ENCODE measurements at regions not wholly inside any gene's neighbourhood (a gene's known extent, or its start where the extent isn't known, plus 50 kb on each side); places are given as distances from the start of the nearest gene placed in this dataset.

GRCh38 chr3:28718074-28718849 is 369.6 kb upstream of the AZI2 start:
- Mint-ChIP-seq H3K27ac (no peak overlapping the region), H3K27me3 (no peaks in the 10 kb centered on the region), H3K36me3 (ENCODE audit: low read depth) (no peaks in the 10 kb centered on the region), H3K4me3 (no peak overlapping the region), H3K4me1 (no peaks in the 10 kb centered on the region), H3K9me3 (no peaks in the 10 kb centered on the region)
- ChIA-PET CTCF (no interaction called here), POLR2A (no interaction called here)
- no peak for DNase-seq

- DNase-seq: no peak
- no peaks in the 10 kb centered on the region for H3K27me3 Mint-ChIP-seq
- no peaks in the 10 kb centered on the region for H3K36me3 Mint-ChIP-seq (ENCODE audit: low read depth)
- POLR2A ChIA-PET: no interaction called here
- no peaks in the 10 kb centered on the region for H3K4me1 Mint-ChIP-seq
- no peak overlapping the region for H3K4me3 Mint-ChIP-seq
- H3K9me3 Mint-ChIP-seq: no peaks in the 10 kb centered on the region
- CTCF ChIA-PET: interaction anchor here (1.0 kb wide), 1 partner anchor 59 kb away, joined by 3 read pairs; no protein-coding TSS in a partner anchor
- no peak overlapping the region for H3K27ac Mint-ChIP-seq
Observed at GRCh38 chr3:28726840-28727239, 378.2 kb upstream of the AZI2 start.

GRCh38 chr3:28727307-28727706 is 378.7 kb upstream of the AZI2 start:
- ChIA-PET CTCF (interaction anchor here (1.0 kb wide), 1 partner anchor 59 kb away, joined by 3 read pairs; no protein-coding TSS in a partner anchor), POLR2A (no interaction called here)
- Mint-ChIP-seq H3K4me3 (no peak overlapping the region), H3K27me3 (no peaks in the 10 kb centered on the region), H3K27ac (no peak overlapping the region), H3K36me3 (ENCODE audit: low read depth) (no peaks in the 10 kb centered on the region), H3K9me3 (no peaks in the 10 kb centered on the region), H3K4me1 (no peaks in the 10 kb centered on the region)
- no peak for DNase-seq

GRCh38 chr3:28738425-28738824 is 389.8 kb upstream of the AZI2 start:
- Mint-ChIP-seq H3K4me3 (no peak overlapping the region), H3K27ac (no peak overlapping the region), H3K4me1 (no peaks in the 10 kb centered on the region), H3K27me3 (no peaks in the 10 kb centered on the region), H3K9me3 (peaks cover 11% of the 10 kb centered on the region), H3K36me3 (ENCODE audit: low read depth) (no peaks in the 10 kb centered on the region)
- CTCF ChIA-PET: no interaction called here
- no peak for DNase-seq
- POLR2A ChIA-PET: no interaction called here

GRCh38 chr3:28739647-28740046 is 391.0 kb upstream of the AZI2 start:
- ChIA-PET POLR2A (no interaction called here), CTCF (no interaction called here)
- no peak overlapping the region for H3K27ac Mint-ChIP-seq
- no peak for DNase-seq
- no peaks in the 10 kb centered on the region for H3K4me1 Mint-ChIP-seq
- H3K4me3 Mint-ChIP-seq: no peak overlapping the region
- no peaks in the 10 kb centered on the region for H3K27me3 Mint-ChIP-seq
- H3K36me3 Mint-ChIP-seq (ENCODE audit: low read depth): no peaks in the 10 kb centered on the region
- peaks cover 6% of the 10 kb centered on the region for H3K9me3 Mint-ChIP-seq

- H3K4me3 Mint-ChIP-seq: no peak overlapping the region
- no peak for DNase-seq
- no peaks in the 10 kb centered on the region for H3K4me1 Mint-ChIP-seq
- no peaks in the 10 kb centered on the region for H3K27me3 Mint-ChIP-seq
- CTCF ChIA-PET: no interaction called here
- H3K36me3 Mint-ChIP-seq (ENCODE audit: low read depth): no peaks in the 10 kb centered on the region
- no peak overlapping the region for H3K27ac Mint-ChIP-seq
- POLR2A ChIA-PET: no interaction called here
- H3K9me3 Mint-ChIP-seq: no peaks in the 10 kb centered on the region
Observed at GRCh38 chr3:28743271-28743670, 394.6 kb upstream of the AZI2 start.

- Mint-ChIP-seq H3K4me1 (no peaks in the 10 kb centered on the region), H3K4me3 (no peak overlapping the region)
- POLR2A ChIA-PET: no interaction called here
Observed at GRCh38 chr3:28743831-28744230, 395.2 kb upstream of the AZI2 start.

GRCh38 chr3:28745436-28745835 is 396.8 kb upstream of the AZI2 start:
- H3K4me3 Mint-ChIP-seq: no peak overlapping the region
- H3K9me3 Mint-ChIP-seq: no peaks in the 10 kb centered on the region
- DNase-seq: no peak
- no peaks in the 10 kb centered on the region for H3K36me3 Mint-ChIP-seq (ENCODE audit: low read depth)
- ChIA-PET CTCF (no interaction called here), POLR2A (no interaction called here)
- no peak overlapping the region for H3K27ac Mint-ChIP-seq
- no peaks in the 10 kb centered on the region for H3K4me1 Mint-ChIP-seq
- H3K27me3 Mint-ChIP-seq: no peaks in the 10 kb centered on the region

More at GRCh38 chr3:28743831-28744230, 395.2 kb upstream of the AZI2 start:
- Mint-ChIP-seq H3K36me3 (ENCODE audit: low read depth) (no peaks in the 10 kb centered on the region), H3K27ac (no peak overlapping the region), H3K27me3 (no peaks in the 10 kb centered on the region), H3K9me3 (no peaks in the 10 kb centered on the region)
- no peak for DNase-seq
- CTCF ChIA-PET: no interaction called here

GRCh38 chr3:28745916-28746617 is 397.4 kb upstream of the AZI2 start:
- POLR2A ChIA-PET: no interaction called here
- no peak for DNase-seq
- no peak overlapping the region for H3K4me3 Mint-ChIP-seq
- H3K27me3 Mint-ChIP-seq: no peaks in the 10 kb centered on the region
- no peaks in the 10 kb centered on the region for H3K36me3 Mint-ChIP-seq (ENCODE audit: low read depth)
- CTCF ChIA-PET: no interaction called here
- no peak overlapping the region for H3K27ac Mint-ChIP-seq
- no peaks in the 10 kb centered on the region for H3K4me1 Mint-ChIP-seq
- peaks cover 3% of the 10 kb centered on the region for H3K9me3 Mint-ChIP-seq

GRCh38 chr3:28746990-28747389 is 398.4 kb upstream of the AZI2 start:
- DNase-seq: no peak
- H3K36me3 Mint-ChIP-seq (ENCODE audit: low read depth): no peaks in the 10 kb centered on the region
- ChIA-PET POLR2A (no interaction called here), CTCF (no interaction called here)
- no peak overlapping the region for H3K4me3 Mint-ChIP-seq
- peaks cover 9% of the 10 kb centered on the region for H3K9me3 Mint-ChIP-seq
- H3K4me1 Mint-ChIP-seq: no peaks in the 10 kb centered on the region
- no peak overlapping the region for H3K27ac Mint-ChIP-seq
- no peaks in the 10 kb centered on the region for H3K27me3 Mint-ChIP-seq

- ChIA-PET POLR2A (no interaction called here), CTCF (no interaction called here)
- H3K9me3 Mint-ChIP-seq: peaks cover 12% of the 10 kb centered on the region
- no peak overlapping the region for H3K27ac Mint-ChIP-seq
- no peaks in the 10 kb centered on the region for H3K27me3 Mint-ChIP-seq
- no peaks in the 10 kb centered on the region for H3K4me1 Mint-ChIP-seq
- no peak for DNase-seq
- no peaks in the 10 kb centered on the region for H3K36me3 Mint-ChIP-seq (ENCODE audit: low read depth)
- H3K4me3 Mint-ChIP-seq: no peak overlapping the region
Observed at GRCh38 chr3:28751864-28752263, 403.2 kb upstream of the AZI2 start.

GRCh38 chr3:28752290-28752689 is 403.7 kb upstream of the AZI2 start:
- H3K4me1 Mint-ChIP-seq: no peaks in the 10 kb centered on the region
- no peaks in the 10 kb centered on the region for H3K27me3 Mint-ChIP-seq
- CTCF ChIA-PET: no interaction called here
- POLR2A ChIA-PET: no interaction called here
- H3K36me3 Mint-ChIP-seq (ENCODE audit: low read depth): no peaks in the 10 kb centered on the region
- no peak overlapping the region for H3K27ac Mint-ChIP-seq
- no peak for DNase-seq
- no peak overlapping the region for H3K4me3 Mint-ChIP-seq
- peaks cover 12% of the 10 kb centered on the region for H3K9me3 Mint-ChIP-seq

GRCh38 chr3:28756056-28756455 is 407.4 kb upstream of the AZI2 start:
- Mint-ChIP-seq H3K4me3 (no peak overlapping the region), H3K9me3 (peaks cover 9% of the 10 kb centered on the region), H3K4me1 (no peaks in the 10 kb centered on the region), H3K27me3 (no peaks in the 10 kb centered on the region), H3K27ac (no peak overlapping the region), H3K36me3 (ENCODE audit: low read depth) (no peaks in the 10 kb centered on the region)
- DNase-seq: no peak
- ChIA-PET CTCF (no interaction called here), POLR2A (no interaction called here)

GRCh38 chr3:28758115-28758514 is 409.5 kb upstream of the AZI2 start:
- Mint-ChIP-seq H3K4me1 (no peaks in the 10 kb centered on the region), H3K27me3 (no peaks in the 10 kb centered on the region), H3K4me3 (no peak overlapping the region), H3K36me3 (ENCODE audit: low read depth) (no peaks in the 10 kb centered on the region), H3K9me3 (peaks cover 3% of the 10 kb centered on the region), H3K27ac (no peak overlapping the region)
- no peak for DNase-seq
- CTCF ChIA-PET: no interaction called here
- POLR2A ChIA-PET: no interaction called here
